ENCODE measurements at regions not wholly inside any gene's neighbourhood (a gene's known extent, or its start where the extent isn't known, plus 50 kb on each side); places are given as distances from the start of the nearest gene placed in this dataset.

DNA sequence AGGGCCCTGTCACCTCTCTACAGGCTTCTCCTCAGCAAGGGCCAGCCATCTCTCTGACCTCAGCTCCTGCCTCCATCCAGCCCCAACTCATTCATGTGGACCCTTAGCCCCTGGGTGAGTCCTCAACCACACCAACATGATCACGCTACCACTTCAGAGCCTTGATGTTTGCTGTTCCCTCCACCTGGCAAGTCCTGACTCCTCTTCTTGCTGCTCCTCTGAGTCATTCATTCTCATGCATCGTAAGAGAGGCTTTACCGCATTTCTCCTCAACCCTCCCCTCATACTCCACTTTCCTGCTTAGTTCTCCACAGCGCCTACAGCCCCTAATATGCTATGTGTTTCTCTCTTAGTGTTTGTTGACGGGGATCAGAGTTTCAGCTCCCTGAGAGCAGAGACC is 99.9 kb downstream of the C17orf67 start:
- no peak for FAIRE-seq

DNA sequence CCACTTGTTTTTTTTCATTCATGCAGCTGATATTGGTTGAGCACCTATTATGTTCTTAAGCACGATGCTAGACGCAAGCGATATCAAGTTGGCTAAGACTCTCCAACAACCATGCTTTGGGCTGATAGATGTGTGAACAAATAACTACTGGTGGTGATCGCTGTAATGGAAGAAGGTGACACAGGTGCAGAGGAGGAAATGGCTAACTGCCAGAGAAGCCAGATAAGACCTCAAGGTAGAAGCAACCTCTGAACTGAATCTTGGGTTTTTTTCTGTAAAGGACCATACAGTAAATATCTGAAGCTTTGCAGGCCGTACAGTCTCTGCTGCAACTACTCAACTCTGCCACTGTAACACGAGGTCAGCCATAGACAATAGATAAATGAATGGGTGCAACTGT is 97.9 kb downstream of the C17orf67 start:
- FAIRE-seq (no peak), DNase-seq (ENCODE audit: low spot score in 2 of 2) (no peak)

More for the DNA sequence above, 99.9 kb downstream of the C17orf67 start:
- no peak for DNase-seq (ENCODE audit: low spot score in 2 of 2)

DNA sequence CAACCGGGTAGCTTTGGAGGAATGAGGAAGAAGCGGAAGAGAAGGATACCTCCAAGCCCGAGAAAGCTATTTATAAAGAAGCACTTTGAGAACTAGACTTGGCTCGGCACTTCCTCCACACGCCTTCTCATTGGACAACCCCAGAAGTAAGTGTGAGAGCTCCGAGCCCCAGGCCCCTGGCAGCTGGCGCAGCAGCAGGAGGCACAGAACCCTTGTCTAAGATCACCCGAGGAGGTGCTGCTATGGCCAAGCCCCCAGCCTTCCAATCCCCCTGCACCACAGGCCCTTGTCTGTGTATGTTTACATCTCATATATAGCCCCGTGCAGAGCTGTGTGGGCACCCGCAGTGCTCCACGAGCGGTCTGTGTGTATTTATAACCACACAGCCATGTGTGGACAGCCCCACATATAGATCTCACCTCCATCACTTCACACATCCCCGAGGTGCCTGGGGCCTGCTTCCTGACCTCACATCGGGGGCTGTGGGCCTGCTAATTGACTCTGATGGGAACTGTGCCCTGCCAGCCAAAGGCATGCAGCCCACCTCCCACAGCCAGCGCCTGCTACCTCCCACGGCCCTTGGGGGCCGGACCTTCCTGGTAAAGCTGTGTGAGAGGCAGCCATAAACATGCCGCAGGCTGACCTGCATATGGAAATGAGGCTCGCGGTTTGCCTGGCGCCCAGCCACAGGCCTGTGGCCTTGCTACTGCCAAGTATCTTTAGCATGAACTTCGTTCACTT is 96.1 kb downstream of the C17orf67 start:
- DNase-seq (ENCODE audit: low spot score in 2 of 2) (no peak), FAIRE-seq (no peak)

DNA sequence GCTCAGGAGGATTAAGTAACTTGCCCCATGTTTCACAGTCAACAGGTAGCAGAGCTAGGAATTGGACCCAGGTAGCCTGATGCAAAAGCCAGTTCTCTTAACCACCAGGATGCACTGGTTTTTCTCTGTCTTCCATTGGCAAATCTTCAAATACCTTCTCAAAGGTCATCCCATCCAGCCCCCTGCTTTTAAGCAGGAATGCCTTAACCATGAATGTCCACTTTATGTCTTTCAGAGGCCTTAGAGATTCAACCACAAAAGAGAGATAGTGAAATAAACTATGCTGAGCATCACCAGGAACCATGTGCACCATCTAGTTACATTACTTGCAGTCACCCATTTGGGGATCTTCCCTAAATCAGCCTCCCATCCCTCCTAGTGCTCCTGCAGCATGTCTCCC is 94.3 kb downstream of the C17orf67 start:
- no peak for FAIRE-seq
- no peak for DNase-seq (ENCODE audit: low spot score in 2 of 2)

DNA sequence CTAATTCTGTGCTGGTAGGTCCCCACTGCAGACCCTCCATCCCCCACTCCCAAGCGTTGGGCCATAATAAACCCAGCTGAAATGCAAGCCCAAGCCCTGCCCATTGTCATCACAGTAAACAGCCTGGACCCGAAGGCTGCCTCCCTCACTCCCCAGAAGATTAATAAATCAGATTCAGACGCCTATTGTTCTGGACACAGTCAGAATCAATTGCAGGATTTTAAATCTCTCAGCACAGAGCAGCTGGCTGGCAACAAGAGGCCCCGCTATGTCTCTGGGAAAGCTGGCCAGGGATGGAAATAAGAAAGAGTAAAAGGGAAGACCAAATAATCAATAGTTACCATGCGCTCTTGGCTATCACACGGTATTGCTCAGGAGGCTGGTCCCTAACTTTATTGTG is 93.9 kb downstream of the C17orf67 start:
- no peak for FAIRE-seq

DNA sequence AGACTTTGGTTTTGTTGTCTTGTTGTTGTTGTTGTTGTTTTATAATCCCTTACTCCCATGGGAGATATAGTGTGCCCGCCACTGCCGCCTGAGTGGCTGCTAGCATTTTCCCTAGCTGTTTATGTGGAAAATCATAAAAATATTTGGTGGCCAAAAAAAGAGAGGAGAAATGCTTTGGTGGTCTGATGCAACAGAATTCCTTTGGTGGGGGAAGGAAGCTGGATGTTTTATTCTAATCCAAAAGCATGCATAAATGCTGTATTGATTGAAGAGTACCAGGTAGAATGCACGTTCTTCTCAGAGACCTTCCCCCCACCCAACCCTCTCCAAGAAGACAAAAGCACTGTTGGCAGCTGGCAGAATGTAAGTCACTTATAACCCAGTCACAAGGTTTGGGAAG is 93.2 kb downstream of the C17orf67 start:
- FAIRE-seq (no peak), DNase-seq (ENCODE audit: low spot score in 2 of 2) (no peak)

More for the DNA sequence above, 93.9 kb downstream of the C17orf67 start:
- no peak for DNase-seq (ENCODE audit: low spot score in 2 of 2)
